ENCODE measurements at regions not wholly inside any gene's neighbourhood (a gene's known extent, or its start where the extent isn't known, plus 50 kb on each side); places are given as distances from the start of the nearest gene placed in this dataset.

DNA sequence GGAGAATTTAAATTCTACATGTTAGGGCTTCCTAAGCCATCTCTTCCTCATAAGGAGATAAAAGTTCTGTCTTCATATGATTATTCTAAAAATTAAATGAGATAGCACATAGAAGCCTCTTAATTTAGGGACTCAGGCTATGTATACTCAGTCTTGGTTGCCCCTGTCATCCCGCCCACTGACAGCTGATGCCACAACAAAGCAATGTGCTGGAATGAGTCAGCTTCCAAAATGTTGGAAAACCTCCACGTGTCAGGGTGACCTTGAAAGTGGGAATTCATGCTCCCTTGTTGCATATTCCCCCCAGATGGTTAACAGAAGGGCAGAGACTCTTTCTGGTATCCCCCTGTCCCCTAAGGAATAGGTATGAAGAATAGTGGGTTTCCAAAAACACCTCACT, 238.0 kb upstream of the DDHD1 start:
- Histone ChIP-seq H4K20me1 (ENCODE audit: control insufficient read depth, insufficient read depth, low read depth, low read length) (no peaks in the 10 kb centered on the region), H3K36me3 (ENCODE audit: control insufficient read depth, low read length) (no peaks in the 10 kb centered on the region), H3K4me3 (ENCODE audit: low read length) (no peak overlapping the region), H3K79me2 (ENCODE audit: control insufficient read depth, low read length) (no peaks in the 10 kb centered on the region), H3F3A (ENCODE audit: control insufficient read depth, insufficient read depth) (no peaks in the 10 kb centered on the region), H3K4me2 (ENCODE audit: low read length) (no peak overlapping the region), H3K27ac (ENCODE audit: low read depth, low read length) (no peak overlapping the region), H3K9me3 (ENCODE audit: control insufficient read depth, insufficient read depth, low read length) (no peaks in the 10 kb centered on the region), H3K27me3 (ENCODE audit: control insufficient read depth, low read length) (0 out of 2 replicates have a peak, but pooled peaks cover 2% of the 10 kb centered on the region), H3K9me2 (replicated peaks; ENCODE audit: control insufficient read depth, low read length) (no peaks in the 10 kb centered on the region), H3K4me1 (ENCODE audit: control insufficient read depth, low read length) (no peaks in the 10 kb centered on the region)
- TF ChIP-seq, protein P1, sequence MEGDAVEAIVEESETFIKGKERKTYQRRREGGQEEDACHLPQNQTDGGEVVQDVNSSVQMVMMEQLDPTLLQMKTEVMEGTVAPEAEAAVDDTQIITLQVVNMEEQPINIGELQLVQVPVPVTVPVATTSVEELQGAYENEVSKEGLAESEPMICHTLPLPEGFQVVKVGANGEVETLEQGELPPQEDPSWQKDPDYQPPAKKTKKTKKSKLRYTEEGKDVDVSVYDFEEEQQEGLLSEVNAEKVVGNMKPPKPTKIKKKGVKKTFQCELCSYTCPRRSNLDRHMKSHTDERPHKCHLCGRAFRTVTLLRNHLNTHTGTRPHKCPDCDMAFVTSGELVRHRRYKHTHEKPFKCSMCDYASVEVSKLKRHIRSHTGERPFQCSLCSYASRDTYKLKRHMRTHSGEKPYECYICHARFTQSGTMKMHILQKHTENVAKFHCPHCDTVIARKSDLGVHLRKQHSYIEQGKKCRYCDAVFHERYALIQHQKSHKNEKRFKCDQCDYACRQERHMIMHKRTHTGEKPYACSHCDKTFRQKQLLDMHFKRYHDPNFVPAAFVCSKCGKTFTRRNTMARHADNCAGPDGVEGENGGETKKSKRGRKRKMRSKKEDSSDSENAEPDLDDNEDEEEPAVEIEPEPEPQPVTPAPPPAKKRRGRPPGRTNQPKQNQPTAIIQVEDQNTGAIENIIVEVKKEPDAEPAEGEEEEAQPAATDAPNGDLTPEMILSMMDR (IDR thresholded peaks at IDR 0.05; ENCODE audit: low read depth, low read length, poor library complexity, severe bottlenecking): no peak
- no peak for TF ChIP-seq EZH2phosphoT487 (IDR thresholded peaks at IDR 0.05; ENCODE audit: borderline replicate concordance, low read length)

DNA sequence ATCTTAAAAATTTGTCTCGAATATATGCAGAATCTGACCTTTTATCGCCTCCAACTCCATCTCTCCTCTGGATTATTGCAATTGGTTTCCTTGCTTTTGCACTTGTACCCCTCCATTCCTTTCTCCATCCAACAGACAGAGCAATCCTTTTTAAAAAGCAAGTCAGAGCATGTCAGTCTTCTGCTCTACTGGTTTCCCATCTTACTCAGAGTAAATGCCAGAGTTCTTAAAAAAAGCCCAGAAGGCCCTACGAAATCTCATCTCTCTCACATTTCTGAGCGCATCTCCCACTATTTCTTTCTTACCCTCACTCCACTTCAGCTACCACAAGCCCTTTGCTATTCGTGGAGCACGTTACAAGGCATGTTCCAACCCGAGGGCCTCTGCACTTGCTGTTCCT, 236.9 kb upstream of the DDHD1 start:
- H3K79me2 ChIP-seq (ENCODE audit: control insufficient read depth, low read length): no peaks in the 10 kb centered on the region
- H3K27me3 ChIP-seq (ENCODE audit: control insufficient read depth, low read length): 0 out of 2 replicates have a peak, but pooled peaks cover 2% of the 10 kb centered on the region
- no peak overlapping the region for H3K4me2 ChIP-seq (ENCODE audit: low read length)
- H3K27ac ChIP-seq (ENCODE audit: low read depth, low read length): no peak overlapping the region
- H4K20me1 ChIP-seq (ENCODE audit: control insufficient read depth, insufficient read depth, low read depth, low read length): no peaks in the 10 kb centered on the region
- H3K4me3 ChIP-seq (ENCODE audit: low read length): no peak overlapping the region
- H3K9me3 ChIP-seq (ENCODE audit: control insufficient read depth, insufficient read depth, low read length): no peaks in the 10 kb centered on the region
- H3K4me1 ChIP-seq (ENCODE audit: control insufficient read depth, low read length): no peaks in the 10 kb centered on the region
- no peaks in the 10 kb centered on the region for H3K36me3 ChIP-seq (ENCODE audit: control insufficient read depth, low read length)
- H3K9me2 ChIP-seq (replicated peaks; ENCODE audit: control insufficient read depth, low read length): no peaks in the 10 kb centered on the region
- no peaks in the 10 kb centered on the region for H3F3A ChIP-seq (ENCODE audit: control insufficient read depth, insufficient read depth)
- no peak for TF ChIP-seq EZH2phosphoT487 (IDR thresholded peaks at IDR 0.05; ENCODE audit: borderline replicate concordance, low read length)
- TF ChIP-seq, protein P1 (IDR thresholded peaks at IDR 0.05; ENCODE audit: low read depth, low read length, poor library complexity, severe bottlenecking): no peak

DNA sequence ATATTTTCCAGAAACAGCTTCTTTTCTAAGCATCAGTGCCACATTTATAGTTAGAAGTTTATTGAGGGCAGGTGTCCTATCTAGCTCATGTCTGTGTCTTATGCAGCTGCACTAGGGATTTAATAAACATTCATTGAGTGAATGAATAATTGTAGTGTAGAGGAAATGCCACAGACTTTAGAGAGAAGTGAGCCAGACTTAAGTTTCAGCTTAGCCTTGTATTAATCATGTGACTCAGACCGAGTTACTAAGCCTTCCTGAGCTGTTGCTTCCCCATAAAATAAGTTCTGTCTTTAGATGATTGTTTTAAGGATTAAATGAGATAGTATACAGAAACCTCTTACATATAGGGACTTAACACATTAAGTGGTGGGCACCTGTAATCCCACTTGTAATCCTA, 236.1 kb upstream of the DDHD1 start:
- H3K4me1 ChIP-seq (ENCODE audit: control insufficient read depth, low read length): no peaks in the 10 kb centered on the region
- TF ChIP-seq, protein P1 (IDR thresholded peaks at IDR 0.05; ENCODE audit: low read depth, low read length, poor library complexity, severe bottlenecking): no peak
- TF ChIP-seq EZH2phosphoT487 (IDR thresholded peaks at IDR 0.05; ENCODE audit: borderline replicate concordance, low read length): no peak
- no peaks in the 10 kb centered on the region for H3K36me3 ChIP-seq (ENCODE audit: control insufficient read depth, low read length)
- no peaks in the 10 kb centered on the region for H3K9me3 ChIP-seq (ENCODE audit: control insufficient read depth, insufficient read depth, low read length)
- H3K79me2 ChIP-seq (ENCODE audit: control insufficient read depth, low read length): no peaks in the 10 kb centered on the region
- no peaks in the 10 kb centered on the region for H4K20me1 ChIP-seq (ENCODE audit: control insufficient read depth, insufficient read depth, low read depth, low read length)
- H3K27me3 ChIP-seq (ENCODE audit: control insufficient read depth, low read length): 0 out of 2 replicates have a peak, but pooled peaks cover 2% of the 10 kb centered on the region
- no peaks in the 10 kb centered on the region for H3K9me2 ChIP-seq (replicated peaks; ENCODE audit: control insufficient read depth, low read length)
- H3K4me2 ChIP-seq (ENCODE audit: low read length): no peak overlapping the region
- no peaks in the 10 kb centered on the region for H3F3A ChIP-seq (ENCODE audit: control insufficient read depth, insufficient read depth)
- H3K4me3 ChIP-seq (ENCODE audit: low read length): no peak overlapping the region
- no peak overlapping the region for H3K27ac ChIP-seq (ENCODE audit: low read depth, low read length)

Measured in DOHH2 (cell line).